GM19438 (cell line): ENCODE measurements at regions not wholly inside any gene's neighbourhood (a gene's known extent, or its start where the extent isn't known, plus 50 kb on each side); places are given as distances from the start of the nearest gene placed in this dataset.

Experiments
- ATAC-seq: cut with Tn5 transposase; IDR thresholded peaks from one replicate; pipeline ENCODE4 v1.9.1; 2021; ENCODE audit warnings: low read depth; ENCODE audit not compliant: unreplicated experiment

DNA sequence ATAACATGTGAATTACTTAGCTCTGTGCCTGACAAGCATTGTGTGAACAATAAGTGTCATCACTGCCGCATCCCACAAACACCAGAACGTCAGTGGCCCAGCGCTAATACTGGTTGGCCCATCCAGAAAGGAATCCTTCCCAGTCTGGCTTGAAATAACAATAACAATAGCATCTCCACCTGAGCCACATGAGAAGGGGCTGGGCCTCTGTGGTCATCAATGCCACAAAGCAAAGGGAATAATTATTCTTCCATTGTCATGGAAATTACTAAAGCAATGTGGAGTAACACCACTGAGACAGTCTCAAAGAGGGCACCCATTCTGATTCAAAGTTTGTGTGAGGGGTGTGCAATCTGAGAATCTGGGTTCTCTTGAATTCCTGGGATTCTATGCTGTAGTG lies 105.7 kb upstream of the INHBA start:
- ATAC-seq: no peak

DNA sequence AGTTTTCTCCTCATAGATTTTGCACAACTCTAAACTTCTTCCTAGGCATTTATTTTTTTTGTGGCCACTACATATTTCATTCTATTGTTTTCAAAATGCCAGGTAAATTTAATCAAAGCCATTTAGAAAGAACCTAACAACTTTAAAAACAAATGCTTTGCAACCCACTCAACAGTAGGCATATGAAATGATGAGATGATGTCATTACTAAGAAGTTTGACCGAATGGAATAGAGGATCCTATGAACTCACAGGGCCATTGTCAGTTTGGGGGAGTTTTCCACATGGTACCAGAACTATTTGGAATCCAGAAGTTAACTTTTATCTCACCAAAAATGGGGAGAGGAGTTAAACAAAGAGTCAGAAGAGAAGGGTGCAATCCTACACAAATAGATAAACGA lies 100.7 kb upstream of the INHBA start:
- no peak for ATAC-seq

DNA sequence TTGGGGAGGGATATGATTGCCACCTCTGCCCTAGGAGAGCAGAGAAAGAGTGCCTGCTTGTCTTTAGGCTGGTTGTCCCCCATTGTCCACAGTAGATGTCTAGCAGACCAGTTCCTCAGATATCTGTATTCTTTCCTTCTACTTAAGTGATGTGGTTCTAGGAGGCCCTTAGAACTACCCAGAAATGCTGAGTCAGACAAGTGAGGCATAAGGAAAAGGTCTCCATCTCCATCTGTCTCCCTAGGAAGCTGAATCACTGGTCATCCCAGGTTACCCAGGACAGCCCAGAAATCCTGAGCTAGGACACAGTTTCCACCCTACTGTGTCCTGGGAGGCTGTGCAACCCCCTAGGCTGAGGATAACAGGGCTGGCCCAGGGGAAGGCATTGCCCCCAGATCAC lies 93.4 kb upstream of the INHBA start:
- ATAC-seq: no peak

DNA sequence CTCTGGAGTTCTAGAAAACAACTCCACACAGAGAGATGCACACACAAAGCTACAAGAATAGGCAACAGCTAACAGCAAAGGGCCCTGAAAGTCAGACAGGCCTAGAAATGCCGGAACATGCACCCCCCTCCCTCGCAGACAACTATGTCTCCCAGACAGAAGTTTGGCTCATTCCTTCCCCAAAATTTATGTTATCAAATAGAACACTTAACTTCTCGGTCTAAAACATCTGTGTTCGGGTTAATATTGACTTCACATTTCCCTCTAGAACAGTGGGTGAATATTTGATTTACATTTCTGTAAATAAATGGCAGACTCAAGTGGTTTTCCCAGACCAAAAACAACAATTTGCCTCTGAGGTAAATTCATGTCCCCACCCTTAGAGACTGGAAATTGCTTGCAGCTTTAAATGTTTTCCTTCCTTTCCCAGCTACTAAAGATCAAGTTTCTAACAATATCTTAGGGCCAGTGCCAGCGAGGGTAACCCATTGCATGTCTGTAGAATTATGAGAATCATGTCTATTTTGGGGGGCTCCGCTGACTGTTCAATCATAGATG lies 92.5 kb upstream of the INHBA start:
- ATAC-seq: no peak

DNA sequence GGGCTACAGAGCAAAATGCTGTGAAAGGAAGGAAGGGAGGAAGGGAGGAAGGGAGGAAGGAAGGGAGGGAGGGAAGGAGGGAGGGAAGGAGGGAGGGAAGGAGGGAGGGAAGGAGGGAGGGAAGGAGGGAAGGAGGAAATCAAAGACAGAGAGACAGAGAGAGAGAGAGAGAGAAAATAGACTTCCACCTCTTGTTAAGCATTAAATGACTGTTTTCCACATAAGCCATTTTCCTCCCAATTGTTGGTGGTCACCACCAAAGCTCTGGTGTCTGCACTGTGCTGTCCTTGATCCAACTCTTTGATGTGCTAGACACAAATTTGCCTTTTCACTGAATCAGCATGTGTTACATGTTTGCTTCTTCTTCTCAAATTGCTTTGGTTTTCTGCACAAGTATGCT lies 90.7 kb upstream of the INHBA start:
- no peak for ATAC-seq

DNA sequence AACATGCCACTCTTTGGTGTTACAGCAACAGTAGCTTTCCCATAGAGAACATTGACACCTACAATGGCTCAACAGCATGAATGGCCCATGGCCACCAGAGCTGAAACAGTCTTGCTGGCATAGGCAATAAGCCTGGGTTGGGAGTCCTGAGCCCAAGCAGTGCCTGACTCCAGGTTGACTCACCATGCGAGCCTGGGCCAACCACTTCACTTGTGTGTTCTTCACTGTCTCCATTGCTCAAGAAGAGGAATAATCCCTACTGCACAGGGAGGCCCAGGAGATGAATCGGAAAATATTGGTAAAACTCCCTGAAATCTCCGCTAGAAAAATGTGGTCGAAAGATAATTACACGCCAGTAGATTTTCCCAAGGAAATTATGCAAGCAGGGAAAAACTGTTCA lies 89.2 kb upstream of the INHBA start:
- ATAC-seq: no peak

DNA sequence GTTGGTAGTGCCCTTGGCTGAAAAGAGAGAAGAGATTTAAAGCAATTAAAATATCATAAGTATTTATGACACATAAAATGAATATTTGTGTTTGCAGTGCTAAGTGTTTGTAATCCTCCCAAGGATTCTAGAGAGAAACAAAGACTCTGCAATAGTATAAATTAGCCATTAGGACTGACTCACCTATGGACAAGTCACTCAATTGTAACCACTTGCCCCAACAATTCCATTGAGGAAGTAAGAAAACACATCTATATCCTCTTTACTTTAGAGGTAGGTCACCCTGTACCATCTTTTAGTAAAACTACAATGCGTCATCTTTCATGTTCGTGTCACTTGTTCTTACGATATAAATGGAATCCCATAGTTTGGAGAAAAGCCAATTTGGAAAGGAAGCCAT lies 85.7 kb upstream of the INHBA start:
- no peak for ATAC-seq

DNA sequence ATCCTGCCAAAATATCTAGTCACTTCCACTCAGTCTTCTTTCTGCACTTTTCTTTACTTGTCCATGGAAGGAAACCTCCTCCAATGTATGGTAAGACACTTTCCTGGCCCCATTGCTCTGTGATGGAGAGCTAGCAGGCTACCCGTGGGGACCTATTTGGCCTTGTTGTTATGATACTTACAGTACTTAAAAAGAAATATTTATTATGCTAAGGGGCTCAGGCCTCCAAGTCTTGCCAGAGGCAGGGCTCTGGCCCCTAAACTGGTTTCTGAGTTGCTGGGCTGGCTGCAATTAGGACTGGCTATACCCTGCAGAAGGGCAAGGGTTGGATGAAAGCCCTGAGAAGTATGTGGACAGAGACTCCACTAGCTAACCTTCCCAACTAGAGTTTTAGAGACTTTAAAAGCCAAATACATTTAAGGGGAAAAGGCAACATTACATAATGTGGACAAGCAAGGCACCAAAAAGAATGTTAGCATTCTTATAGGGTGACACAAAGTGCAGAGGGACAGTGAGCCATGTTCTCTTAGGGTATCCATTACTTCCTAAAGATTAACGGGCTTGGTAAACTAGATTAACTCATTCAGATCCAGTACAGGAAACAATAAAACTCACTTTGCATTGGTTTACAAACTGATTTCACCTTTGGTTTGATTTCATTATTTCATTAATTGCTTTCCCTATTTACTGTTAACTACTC lies 84.9 kb upstream of the INHBA start:
- no peak for ATAC-seq

DNA sequence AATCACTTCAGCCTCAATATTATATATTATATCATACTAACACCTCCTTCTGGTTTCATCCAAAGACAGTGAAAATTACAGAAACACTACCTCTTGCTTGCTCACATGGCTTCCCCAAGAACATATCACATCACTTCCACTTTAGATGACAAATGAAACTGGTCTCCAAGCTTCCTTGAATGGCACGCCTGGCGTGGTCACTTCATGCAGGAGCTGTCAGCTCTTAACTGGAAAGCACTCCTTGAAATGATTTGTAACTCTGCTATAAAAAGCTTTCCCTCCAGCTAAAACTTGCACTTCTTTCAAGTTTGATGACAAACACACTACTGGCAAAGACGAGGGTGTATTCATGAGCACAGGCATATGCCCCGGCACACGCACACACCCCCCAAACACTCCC lies 84.1 kb upstream of the INHBA start:
- ATAC-seq: no peak

DNA sequence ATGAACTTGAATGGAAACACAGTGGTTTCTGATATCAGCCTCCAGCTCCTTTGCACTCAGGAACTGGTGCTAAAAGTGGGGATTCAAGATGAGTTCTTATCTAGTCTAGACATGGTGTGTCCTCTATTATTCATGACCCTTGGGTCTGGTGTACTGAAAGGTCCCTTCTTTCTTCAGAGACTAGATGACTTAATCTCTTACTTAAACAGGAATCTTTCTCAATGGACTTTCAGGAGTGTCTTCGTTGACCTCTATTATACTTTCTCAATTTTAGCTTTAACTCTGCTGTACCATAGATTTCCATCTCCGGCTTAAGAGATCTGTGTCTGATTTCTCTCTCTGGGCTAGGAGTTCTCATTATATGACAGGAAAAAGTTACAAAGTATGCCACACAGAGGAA lies 83.5 kb upstream of the INHBA start:
- no peak for ATAC-seq

DNA sequence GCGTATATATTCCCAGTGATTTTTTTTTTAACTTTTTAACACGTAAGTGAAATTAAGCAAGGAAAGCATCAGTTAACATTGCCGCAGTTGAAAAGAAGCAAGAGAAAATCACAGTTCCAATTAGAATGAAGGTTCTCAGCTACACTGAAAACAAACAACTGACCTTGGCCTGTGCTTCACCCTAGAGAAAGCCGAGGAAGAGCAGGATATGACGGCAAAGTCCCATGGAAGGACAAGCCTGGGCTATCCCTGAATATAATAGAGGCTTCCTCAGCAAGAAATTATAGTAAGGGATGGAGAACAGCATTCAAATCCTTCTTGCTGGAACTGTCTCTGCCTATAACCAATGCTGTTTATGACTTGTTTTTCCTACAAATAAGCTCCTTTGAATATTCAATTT lies 83.0 kb upstream of the INHBA start:
- no peak for ATAC-seq

DNA sequence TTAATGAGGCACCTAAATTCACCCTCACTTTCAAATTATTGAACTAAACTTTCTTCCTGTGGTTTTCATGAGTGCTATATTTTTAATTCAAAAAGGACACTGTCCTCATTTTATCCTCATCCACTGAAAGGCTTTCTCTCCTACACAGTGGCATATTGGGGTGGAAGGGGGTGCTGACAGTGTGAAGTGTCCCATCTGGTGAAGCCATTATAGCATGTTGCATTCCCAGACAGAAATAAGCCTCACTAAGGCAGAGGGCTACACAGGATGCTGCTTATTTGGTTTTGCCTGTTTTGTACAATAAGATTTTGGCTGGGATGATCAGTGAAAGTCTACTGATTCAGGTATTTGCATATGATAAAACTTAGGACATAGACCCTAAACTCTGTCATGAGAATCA lies 82.4 kb upstream of the INHBA start:
- no peak for ATAC-seq

DNA sequence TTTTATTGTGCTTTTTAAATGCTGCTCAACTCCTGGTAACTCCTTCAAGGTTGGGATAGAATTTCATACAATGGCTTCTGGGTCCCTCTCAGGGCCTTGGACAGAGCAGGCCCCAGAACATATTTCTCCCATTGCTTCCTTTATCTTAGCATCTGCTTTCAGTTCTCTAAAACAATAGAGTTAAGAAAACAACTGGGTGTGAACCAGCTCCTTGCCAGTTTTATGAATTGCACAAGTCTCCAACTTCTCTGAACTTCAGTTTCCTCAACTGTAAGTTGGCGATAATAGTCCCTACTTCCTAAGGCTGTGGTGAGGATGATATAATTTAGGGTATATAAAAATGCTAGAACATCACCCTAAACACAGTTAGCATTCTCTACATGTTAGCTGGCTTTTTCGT lies 77.0 kb upstream of the INHBA start:
- no peak for ATAC-seq

DNA sequence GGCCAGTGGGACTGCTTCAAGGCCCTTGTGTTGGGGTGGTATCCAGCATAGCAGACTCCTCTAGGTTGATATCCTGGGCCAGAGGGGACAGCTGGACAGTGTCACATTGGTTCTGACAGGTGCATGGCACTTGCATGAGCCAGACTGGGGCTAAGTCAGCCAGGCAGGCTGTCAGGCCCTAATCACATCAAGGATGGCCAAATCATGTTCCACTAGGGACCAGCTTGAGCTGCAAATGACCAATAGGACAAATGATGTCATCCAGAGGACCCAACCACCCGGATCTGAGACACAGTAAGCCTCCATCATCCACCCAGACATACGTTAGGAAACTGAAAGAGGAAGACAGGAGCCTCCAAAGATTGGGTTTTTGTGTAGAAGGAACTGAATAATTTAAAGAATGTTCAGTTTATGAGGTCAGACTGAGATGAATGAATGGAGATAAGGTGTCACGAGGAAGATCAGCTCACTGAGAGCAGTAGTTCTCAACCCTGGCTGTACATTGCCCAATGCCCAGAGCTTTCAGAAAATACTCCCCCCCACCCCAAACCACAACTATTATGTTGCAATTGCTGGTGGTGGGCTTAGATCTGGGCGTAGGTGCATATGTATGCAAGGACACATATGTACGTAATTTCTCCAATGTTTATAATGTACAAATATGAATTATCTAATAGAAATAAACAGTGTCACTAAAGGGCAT lies 75.2 kb upstream of the INHBA start:
- no peak for ATAC-seq

DNA sequence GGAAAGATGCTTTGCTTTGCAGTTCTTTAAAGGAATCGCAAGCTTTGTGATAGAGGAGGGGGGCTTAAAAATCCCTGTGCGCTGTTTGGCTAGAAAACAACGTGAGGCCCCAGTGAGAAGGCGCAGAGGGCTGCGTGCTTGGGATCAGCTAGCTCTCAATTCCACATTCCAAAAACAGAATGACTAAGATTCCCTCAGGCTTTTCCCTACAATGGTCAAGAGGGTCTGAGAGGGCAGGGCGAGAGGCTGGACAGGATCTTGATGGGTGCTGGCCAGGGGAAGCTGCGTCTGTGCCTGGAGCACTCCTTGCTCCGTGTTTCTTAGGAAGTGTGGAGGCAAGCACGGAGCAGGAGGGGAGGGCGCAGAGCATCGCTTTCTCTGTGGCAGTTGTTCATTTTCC lies 72.1 kb upstream of the INHBA start:
- no peak for ATAC-seq

DNA sequence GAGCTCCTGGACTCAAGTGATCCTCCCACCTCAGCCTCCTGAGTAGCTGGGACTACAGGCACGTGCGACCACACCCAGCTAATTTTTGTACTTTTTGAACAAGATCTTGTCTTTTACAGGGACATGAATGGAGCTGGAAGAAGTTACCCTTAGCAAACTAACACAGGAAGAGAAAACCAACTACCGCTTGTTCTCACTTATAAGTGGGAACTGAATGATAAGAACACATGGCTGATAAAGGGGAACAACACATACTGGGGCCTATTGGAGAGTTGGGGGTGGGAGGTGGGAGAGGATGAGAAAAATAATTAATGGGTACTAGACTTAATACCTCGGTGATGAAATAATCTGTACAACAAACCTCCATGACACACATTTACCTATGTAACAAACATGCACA lies 70.9 kb upstream of the INHBA start:
- ATAC-seq: no peak

DNA sequence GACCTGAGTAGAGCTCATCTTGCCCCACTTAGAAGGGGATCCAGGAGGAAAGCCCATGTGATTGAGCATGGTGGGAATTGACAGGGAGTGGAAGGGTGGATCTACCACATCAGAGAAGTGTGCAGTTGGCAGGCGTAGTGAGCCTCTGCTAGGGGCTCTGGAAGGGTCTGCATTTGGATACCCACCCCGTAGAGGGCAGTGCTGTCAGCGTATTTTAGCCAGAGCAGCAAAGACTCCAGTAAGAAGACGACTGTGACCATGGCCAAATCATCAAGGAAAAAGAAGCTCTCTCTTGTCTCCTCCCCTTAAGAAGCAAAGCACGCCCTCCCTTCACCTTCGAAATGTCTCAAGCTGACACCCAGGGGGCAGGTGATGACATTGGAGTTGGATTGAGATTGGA lies 68.8 kb upstream of the INHBA start:
- ATAC-seq: no peak

DNA sequence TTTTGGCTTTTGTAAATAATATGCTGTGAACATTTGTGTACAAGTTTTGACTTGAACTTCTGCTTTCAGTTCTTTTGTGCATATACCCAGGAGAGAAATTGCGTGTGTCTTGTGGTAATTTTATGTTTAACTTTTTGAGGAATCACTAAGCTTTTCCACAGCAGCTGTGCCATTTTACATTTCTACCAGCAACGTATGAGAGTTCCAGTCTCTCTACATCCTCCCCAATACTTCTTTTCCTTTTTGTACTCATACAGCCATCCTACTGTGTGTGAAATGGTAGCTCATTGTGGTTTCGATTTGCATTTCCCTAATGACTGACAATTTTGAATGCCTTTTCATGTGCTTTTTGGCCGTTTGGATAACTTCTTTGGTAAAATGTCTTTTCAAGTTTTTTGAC lies 66.3 kb upstream of the INHBA start:
- ATAC-seq: no peak

DNA sequence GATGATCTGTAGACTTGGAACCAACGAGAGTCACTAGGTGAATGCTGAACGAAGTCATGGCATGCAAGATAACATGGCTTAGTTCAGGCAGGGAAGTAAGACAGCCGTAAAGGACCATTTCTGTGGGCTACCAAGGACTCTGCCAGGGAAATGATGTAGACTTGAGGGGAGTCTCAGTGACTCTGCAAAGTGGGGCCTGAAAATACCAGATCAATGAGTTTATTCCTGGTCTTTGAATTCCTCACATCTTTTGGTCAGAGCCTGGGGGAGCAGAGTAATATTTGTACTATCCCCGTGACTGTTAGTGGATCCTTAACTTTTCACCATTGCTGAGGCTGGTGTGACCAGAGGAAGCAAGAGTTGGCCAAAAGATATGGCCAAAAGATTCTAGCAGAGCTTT lies 60.7 kb upstream of the INHBA start:
- ATAC-seq: no peak

DNA sequence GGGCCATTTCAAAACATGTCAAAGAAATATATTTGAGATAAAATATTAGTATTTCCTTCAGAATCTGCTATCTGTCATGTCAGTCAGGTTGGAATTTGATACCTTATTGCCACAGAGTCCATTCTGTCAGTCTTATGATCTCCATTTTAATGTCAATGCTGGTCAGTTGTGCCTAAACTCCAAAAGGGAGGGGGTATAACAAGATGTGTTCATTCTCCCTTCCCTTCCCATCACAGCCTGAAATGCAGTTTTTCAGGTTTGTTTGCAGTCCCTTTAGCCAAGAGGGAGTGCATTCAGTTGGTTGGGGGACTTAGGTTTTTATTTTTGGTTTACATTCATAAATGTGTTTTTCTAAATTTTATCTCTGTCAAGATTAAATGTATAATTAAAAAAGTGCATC lies 59.8 kb upstream of the INHBA start:
- no peak for ATAC-seq

DNA sequence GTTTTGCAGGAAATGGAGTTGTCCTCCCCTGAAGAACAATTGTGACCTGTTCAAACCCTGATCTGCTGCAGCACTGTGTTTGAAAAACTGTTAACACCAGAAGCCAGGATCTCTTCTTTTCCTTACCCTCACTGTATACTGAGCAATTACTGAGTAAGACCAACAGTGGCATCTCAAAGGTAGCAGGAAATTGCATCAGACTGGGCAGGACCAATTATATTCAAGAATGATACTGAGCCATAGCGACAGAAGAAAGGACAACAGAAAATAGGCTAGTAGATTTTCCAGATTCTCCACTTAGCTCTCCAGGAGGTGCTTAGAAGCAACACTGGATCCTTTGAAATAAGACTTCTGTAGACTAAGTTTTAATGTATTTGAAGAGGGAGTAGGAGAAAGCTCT lies 57.4 kb upstream of the INHBA start:
- no peak for ATAC-seq

DNA sequence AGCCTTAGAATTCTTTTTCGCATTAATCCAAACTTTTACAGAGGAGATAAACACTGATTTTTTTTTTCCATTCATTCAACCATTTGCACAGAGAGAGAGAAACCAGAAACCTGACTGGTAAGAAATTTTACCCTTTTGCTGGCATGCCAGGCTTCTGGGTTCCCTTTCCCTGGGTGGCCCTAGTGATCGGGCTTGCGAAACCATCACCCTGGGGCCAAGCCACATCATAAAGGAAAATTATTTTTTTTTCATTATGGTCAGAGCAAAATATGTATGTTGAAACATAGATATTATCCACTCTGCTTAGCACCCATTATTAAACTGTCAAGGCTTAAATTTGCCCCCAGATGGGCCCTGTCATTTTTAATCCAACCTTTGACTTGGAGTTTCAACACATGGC lies 55.4 kb upstream of the INHBA start:
- ATAC-seq: no peak
